Hindlimb muscle (tissue), 1 donor: ENCODE measurements at regions not wholly inside any gene's neighbourhood (a gene's known extent, or its start where the extent isn't known, plus 50 kb on each side); places are given as distances from the start of the nearest gene placed in this dataset.
A peak's percentile ranks its signal among the peaks of the same experiment; 100 is the strongest.

Experiments used
- DNase-seq: peaks from one replicate; pipeline ENCODE4 v3.0.0-alpha.2; 2013

DNA sequence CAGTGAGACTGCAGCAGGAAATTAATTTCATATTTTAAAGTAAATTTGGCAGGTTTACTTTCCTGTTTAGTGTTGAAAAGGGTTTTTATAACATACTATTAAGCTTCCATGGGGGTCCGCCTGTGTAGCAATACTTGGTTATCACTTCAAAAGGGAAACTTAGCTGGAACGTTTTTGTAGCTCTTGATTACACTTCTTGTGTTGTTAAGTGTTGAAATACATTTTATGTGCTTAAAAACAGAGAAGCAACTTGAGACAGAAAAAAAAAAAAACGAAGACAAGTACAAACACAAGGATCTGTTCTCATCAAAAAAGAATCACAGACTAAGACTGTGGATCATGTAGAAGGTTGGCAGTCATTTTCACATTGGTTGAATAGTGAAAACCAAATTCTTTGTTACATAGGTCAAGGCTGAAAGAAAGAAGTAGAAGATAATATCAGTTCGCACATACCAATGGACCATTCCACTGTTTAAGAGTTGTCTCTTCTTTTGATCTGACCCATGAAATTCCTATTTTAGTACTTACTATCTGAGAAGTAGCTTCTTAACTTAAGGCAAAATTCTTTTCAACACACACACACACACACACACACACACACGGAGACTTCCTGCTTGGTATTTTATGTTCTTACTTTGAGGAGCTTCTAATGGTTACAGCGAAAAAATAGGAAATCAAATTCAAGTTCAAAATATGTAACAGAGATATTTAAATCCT is 113.9 kb upstream of the SLC35B3 start:
- peak; percentile 2 for DNase-seq

DNA sequence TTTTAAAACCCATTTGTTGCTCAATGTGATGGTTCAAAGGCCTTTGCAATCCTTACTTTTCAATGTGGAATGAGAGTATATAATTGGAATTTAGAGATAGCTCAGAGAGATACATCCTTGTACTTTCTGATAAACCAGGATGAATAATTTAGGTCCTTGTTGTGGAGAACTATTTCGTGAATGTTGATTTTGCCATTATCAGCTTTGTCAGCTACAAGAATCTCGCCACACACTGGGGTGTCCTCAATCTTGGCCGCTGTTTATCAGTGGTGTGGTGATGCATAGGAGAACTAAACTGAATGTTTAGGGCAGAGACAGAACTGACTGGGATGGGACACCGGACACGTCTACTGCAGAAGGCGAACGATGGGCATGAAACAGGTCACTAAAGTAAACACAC is 111.2 kb upstream of the SLC35B3 start:
- no peak for DNase-seq

DNA sequence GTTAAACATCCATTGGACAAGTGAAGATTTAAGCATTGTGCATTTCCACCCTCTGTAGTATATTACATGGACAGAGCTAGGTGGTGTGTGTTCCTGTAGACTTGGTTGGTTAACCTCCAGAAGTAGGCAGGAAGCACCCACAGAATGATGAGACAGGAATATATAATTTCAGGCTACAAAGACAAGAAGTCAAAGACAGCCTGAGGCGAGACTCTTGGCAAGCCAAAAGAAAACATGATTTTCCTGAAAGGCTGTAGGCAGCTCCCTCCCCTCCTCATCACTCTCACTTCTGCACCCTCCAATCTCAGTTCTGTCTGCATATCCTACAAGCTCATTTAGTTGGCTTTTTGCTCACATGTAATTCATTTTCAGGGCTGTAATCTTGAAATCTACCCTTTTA is 110.0 kb upstream of the SLC35B3 start:
- DNase-seq = no peak

DNA sequence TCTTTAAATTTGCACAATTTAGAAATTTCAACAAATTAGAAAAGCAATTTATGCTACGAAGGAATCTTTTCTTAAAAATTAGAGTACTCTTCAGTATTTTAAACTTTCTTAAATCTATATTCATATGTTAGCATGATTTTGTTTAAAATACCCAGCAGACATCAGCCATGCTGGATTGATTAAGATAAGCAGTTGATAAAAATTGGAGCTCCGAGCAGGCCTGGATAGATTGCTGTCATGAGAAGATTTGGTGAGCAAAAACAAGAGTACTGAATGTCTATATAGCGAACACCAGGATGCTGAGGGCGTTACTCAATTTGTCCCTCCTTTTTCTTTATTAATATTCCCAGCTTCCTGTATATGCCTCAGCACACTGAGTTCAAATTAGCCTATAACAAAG is 108.4 kb upstream of the SLC35B3 start:
- DNase-seq = no peak

DNA sequence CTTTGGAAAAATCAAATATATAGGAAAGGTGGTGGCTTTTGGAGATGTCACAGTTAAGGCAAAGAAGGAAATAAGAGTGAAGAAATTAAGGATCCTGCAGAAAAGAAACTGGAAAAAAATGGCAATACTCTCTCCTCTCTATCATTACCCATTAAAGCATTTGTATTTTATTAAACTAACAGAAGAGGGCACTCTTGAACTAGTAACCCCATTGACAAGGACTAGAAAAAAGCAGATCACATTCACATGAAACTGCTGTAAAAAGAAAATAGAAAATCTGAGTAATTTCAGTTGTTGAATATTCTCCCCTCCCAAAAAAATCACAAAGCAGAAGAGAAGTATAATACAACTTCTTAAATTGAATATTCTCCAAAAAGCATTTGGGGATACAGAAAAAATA is 104.1 kb upstream of the SLC35B3 start:
- DNase-seq = no peak

DNA sequence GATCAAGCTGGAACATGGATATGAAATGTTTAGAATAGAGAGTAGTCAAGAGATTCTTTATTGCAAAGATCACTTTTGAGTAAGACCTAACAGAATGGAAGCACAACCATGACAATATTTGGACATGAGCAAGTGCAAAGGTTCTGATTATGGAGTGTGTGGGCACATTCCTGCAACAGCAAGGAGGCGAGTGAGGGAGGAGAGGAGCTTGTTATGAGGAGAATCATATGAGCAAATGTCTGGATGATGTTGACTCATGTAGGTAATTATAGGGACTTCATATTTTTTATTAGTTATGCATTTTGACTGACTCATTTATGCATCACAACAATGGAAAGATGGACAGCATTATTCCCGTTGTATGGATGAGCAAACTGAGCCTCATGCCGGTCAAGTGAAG is 100.8 kb upstream of the SLC35B3 start:
- no peak for DNase-seq

DNA sequence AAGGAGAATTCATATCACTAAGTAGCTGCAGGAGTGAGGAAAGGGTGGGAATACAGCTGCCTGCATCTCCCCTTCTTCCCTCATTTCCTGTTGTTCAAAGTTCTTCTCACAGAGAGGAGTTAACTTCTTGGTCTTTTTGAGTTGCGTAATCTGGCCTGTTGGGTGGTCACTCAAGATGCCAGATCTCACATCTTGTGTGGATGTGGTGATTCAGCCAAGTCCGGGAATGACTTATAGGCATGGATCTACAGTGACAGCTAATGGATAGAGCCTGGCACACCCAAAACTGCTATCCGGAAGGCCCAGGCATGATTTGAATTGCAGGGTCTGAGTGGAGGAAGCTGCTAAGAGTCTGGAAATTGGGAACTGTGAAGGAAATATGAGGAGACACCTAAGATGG is 100.2 kb upstream of the SLC35B3 start:
- DNase-seq = no peak

DNA sequence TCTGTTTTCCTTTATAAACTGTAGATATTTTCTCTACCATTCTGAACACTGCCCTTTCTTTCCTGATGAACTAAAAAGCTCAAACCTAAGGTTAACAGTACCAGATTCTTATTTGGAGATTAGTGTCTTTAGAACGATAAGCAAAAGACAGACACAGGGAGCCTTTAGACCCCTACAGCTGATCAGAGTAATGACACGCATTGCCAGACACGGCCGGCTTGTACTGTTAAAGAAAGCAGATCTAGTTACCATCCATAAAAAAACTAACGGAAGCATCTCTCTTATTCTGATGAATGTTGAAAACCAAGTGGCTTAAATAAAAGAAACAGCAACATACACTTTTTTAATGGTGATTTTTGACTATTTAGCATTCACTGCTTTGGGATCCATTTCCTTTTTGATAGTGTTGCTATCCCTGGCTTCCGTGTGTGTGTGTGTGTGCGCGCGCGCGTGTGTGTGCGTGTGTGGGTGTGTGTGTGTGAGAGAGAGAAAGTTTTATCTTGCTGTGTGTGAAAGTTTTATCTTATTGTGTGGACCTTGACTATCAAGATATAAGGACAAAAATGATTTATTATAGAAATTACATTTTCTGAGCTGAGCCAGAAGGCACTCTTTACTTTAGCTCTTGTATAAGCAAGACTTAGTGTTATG is 95.6 kb upstream of the SLC35B3 start:
- DNase-seq = no peak

DNA sequence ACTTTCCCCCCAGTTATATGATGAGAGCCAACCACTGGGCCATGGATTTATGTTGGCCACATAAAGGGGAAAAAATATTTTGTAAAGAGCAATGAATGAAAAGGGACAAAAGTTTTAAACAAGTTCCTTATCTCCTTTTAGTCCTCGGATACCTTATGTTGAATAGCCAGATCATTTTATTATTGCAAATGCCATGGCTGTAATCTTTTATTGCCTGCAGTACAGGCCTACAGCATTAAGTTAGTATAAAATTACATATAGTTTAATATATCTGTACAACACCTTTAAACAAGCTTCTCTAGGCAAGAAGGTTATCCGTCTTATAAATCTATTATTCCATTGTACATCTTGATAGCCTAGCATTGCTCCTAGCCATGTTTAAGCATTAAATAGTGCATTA is 93.9 kb upstream of the SLC35B3 start:
- no peak for DNase-seq

DNA sequence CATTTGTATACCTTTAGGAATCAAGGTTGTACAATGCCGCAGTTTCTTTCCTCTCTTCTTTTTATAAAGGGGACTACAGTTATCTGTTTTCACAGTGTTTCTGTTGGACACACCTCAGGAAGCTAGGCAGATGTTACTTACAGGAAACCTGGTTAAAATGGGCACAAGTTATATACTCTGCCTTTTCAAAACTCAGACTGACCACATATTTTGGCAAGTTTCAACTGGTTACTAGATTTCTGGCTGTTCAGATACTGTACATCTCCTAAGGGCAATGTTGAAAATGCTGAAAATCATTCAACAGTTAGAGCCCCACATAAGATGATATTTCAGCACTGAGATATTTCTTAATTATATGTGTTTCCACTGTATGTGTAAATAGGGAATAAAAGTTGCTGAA is 92.5 kb upstream of the SLC35B3 start:
- DNase-seq = no peak

DNA sequence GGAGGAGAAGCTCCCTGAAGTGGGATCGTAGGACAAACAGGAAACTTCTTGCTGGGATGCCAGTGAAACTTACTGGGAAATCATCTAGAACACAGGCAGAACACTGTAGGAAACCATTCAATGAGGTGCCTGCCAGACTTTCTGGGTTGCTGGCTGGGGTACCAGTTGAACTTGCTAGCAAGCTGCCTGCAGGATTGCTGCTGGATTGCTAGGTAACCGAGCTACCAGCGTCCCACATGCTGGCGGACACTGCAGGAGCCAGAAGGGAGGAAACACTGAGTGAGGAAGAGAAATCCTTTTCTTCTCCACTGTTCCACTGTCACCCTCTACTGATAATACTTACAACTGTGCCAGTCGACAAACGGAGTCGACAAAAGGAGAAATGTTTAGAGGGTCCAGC is 91.3 kb upstream of the SLC35B3 start:
- DNase-seq = no peak

DNA sequence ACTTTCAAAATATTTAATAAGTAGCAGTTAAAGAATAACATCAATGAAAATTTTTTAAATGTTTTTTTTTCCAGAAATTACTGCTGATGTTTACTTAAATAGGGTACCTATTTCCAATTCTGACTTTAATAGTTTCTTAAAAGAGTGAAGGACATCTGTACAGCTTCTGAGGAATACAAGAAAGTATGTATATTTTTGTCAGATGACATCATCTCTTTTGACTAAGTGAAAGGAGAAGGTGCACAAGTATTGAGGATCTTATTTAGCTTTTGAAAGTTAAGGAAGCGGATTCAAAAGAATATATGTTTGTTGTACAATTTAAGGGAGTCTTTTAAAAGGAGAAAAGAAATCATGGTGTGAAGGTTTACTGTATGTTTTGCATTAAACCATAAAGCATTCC is 90.0 kb upstream of the SLC35B3 start:
- DNase-seq = no peak

DNA sequence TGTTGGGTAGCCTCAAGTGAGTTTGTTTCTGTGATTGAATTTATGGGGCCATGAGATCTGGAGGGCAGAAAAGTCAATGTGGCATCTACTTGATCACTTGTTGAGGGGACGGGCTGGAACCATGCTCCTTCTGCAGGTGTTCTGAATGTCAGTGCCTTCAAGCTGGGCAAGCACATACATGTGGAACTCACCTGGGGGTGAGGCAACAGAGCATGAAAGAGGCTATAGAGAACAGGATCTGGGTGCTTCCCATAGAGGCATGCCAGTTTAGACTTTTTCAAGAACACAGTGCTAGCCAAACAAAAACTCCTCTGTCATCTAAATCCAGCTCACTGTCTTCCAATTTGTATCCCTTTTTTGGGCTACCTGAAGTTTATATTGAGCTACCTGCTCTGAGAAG is 77.8 kb upstream of the SLC35B3 start:
- DNase-seq = no peak

DNA sequence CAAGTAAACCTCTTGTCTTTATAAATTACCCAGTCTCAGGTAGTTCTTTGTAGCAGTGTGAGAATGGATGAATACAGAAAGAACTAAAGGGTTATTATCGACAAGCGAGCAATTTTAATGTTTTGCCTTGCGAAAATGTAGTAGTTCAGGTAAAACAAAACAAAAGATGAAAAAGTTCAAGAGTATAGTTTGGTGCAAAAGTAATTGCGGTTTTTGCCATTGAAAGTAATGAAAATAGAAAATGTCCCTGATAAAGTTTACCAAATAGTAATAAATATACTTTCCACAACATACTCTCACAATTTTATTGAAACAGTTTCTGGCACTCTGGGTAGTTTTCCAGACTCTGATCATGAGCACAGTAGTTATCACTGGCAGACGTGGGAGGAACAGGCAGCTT is 71.9 kb upstream of the SLC35B3 start:
- no peak for DNase-seq

DNA sequence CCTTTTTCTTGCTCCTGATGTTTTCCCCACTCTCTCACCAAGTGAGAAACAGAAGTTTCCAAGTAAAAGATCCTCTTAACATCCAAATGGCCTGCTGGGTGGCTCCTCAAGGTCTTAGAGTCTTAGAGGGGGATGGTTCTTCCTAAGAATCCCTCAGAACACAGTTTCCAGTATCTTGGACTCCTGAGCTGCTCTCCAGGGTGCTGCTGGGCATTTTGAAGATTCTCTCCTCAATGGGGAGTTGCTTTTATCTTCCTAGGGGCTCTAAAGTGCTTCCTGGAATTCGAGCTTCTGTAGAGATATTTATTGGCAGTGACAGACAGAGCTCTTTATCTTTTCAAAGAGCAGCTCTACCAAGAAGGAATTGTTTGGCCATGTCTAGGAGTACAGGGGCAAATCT is 70.8 kb upstream of the SLC35B3 start:
- no peak for DNase-seq

DNA sequence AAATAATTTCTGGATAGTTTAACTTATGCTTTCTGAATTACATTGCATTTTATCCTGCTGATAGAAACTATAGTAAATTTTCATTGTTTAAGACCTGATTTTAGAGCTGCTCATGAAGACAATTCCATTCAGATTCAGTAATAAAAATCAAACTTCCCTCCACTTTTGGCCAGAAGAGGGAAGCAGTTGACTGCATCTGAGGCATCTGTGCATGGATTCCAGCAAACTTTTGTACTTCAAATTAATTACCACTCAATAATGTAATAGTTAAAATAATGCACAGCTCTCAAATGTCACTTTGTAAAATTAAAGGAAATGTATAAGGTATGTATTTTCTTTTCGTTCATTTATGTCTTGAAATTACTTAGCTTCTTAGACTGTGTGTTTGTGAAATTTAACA is 64.2 kb upstream of the SLC35B3 start:
- no peak for DNase-seq

DNA sequence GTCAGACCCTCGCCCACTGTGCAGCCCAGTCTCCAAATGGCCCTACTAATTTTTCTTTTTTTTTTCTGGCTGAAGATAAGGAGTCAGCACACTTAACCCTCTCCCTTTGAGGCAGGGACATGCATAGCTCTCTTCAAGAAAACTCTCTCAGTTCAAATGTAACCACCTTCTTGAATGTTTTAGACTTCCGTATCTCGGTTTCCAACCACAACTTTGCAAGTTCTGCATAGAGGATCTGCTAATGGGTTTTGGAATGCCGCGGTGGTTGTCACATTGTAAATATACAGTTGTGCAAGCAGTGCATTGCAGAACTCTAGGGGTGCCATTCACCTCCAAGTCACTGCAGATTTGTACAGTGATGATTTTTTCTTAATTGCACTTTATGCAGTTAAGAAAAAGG is 59.4 kb upstream of the SLC35B3 start:
- DNase-seq = no peak

DNA sequence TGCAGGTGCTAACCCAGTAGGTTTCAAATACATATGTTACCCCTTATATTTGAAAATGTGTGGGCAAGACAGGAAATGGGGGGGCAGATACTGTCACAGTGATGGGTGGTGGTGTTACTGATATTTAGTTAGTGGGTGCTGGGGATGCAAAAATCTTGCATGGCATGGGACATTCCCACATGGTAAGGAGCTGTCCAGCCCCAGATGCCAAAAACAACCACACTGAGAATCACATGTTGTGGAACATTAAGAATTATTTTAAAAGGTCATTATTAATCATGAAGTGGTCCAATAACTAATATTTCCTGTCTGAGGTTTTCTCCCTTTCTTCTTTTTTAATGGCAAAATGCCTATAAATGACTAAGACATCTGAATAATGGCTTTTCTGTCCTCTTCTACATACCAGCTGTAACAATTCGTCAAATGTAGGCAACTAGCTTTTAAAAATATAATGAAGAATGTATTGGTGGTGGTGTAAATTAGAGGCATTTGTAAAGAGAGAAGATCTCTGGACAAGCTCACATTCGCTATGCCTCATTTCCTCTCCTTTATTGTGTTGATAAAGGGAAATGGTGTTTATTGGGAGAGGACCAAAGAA is 57.3 kb upstream of the SLC35B3 start:
- DNase-seq = no peak
